Type B pancreatic cell (in vitro differentiated cells): ENCODE measurements at regions not wholly inside any gene's neighbourhood (a gene's known extent, or its start where the extent isn't known, plus 50 kb on each side); places are given as distances from the start of the nearest gene placed in this dataset.

ENCODE experiments used
- DNase-seq: peaks from one replicate; pipeline ENCODE4 v3.0.0; 2021; ENCODE audit warnings: mixed read lengths; ENCODE audit not compliant: unreplicated experiment; ENCODE audit errors: extremely low spot score
- H3K27ac Mint-ChIP-seq: 2 replicates; pipeline ENCODE4 v1.8.0; 2021; ENCODE audit warnings: mild to moderate bottlenecking, mixed read lengths
- H3K27me3 Mint-ChIP-seq: 2 replicates; pipeline ENCODE4 v1.8.0; 2021; ENCODE audit warnings: mixed read lengths
- H3K36me3 Mint-ChIP-seq: 2 replicates; pipeline ENCODE4 v1.8.0; 2021; ENCODE audit warnings: mixed read lengths
- H3K4me1 Mint-ChIP-seq: one replicate; pipeline ENCODE4 v1.8.0; 2021; ENCODE audit warnings: mixed read lengths; ENCODE audit not compliant: unreplicated experiment
- H3K4me3 Mint-ChIP-seq: 2 replicates; pipeline ENCODE4 v1.8.0; 2021; ENCODE audit warnings: mild to moderate bottlenecking, mixed read lengths
- H3K9me3 Mint-ChIP-seq: 2 replicates; pipeline ENCODE4 v1.8.0; 2021; ENCODE audit warnings: mixed read lengths
- TF ChIP-seq, protein P1 (sequence below): fragments of 200-600 bp; sonication (generic); conservative IDR thresholded peaks from 2 replicates; pipeline ENCODE4 v1.5.0; 2021; ENCODE audit warnings: antibody characterized with exemption, mild to moderate bottlenecking

- H3K36me3 Mint-ChIP-seq: peaks cover 21% of the 10 kb centered on the region
- H3K4me1 Mint-ChIP-seq: peaks cover 42% of the 10 kb centered on the region
- H3K4me3 Mint-ChIP-seq: peak overlapping the region; percentile 3
- H3K27me3 Mint-ChIP-seq: no peaks in the 10 kb centered on the region
- no peak for DNase-seq
- TF ChIP-seq, protein P1, sequence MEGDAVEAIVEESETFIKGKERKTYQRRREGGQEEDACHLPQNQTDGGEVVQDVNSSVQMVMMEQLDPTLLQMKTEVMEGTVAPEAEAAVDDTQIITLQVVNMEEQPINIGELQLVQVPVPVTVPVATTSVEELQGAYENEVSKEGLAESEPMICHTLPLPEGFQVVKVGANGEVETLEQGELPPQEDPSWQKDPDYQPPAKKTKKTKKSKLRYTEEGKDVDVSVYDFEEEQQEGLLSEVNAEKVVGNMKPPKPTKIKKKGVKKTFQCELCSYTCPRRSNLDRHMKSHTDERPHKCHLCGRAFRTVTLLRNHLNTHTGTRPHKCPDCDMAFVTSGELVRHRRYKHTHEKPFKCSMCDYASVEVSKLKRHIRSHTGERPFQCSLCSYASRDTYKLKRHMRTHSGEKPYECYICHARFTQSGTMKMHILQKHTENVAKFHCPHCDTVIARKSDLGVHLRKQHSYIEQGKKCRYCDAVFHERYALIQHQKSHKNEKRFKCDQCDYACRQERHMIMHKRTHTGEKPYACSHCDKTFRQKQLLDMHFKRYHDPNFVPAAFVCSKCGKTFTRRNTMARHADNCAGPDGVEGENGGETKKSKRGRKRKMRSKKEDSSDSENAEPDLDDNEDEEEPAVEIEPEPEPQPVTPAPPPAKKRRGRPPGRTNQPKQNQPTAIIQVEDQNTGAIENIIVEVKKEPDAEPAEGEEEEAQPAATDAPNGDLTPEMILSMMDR: no peak
- no peak overlapping the region for H3K27ac Mint-ChIP-seq
- no peaks in the 10 kb centered on the region for H3K9me3 Mint-ChIP-seq
Measured at GRCh38 chr11:92767416-92767815, 202.0 kb upstream of the MTNR1B start.

DNA sequence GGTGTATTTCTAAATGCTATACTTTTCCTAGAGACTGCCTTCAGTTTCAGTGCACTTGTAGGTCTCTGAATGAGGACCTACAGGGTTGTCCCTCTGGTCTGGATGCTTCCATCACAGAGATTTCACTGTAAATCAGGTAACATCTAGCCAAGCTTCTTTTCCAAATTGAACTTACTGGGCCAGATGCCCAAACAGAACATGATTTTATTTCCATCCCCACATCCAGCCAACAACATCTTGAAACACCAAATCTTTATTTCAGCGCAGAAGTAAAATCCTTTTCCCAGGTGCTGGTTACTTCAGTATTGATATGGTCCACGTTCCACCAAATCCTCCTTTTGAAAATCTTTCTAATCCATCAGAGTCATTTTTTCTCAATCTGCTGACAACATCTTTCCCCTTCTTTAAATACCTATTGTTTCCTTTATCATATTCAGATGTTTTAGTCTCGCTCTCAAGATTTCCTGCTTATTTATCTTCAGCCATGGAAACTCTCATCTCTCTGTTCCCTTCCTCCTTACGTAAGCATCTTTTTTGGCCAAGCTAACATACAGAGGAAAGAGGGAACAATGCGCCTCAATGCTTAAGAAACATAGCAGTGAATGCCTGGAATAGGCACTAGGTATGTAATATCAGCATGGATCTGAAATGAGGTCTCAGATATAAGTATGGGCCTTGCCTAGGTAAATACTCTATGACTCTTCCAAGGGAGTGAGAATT lies 201.2 kb upstream of the MTNR1B start:
- Mint-ChIP-seq H3K36me3 (peaks cover 18% of the 10 kb centered on the region), H3K9me3 (no peaks in the 10 kb centered on the region), H3K4me1 (peaks cover 42% of the 10 kb centered on the region), H3K4me3 (no peak overlapping the region), H3K27me3 (no peaks in the 10 kb centered on the region), H3K27ac (no peak overlapping the region)
- no peak for DNase-seq
- TF ChIP-seq, protein P1: no peak

DNA sequence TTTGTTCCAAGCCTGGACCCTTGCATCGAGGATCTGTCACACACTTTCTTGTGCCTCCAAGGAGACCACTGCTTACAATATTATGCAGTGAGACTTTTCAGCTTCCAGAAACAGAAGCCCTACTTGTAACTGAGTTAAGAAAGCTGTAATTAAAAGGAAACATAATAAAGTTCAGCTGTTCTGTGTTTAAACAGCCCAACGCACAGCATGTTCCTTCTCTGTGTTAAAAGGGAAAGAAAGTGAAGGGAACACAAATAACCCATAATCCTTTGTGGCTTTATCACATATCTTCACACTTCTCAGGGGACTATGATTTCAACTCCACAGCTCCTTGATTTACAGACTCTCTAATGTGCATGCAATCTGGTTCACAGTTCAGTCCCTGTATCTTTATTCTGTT lies 200.3 kb upstream of the MTNR1B start:
- Mint-ChIP-seq H3K36me3 (peaks cover 17% of the 10 kb centered on the region), H3K4me3 (no peak overlapping the region), H3K27me3 (no peaks in the 10 kb centered on the region), H3K9me3 (no peaks in the 10 kb centered on the region), H3K27ac (no peak overlapping the region), H3K4me1 (peaks cover 42% of the 10 kb centered on the region)
- DNase-seq: no peak
- TF ChIP-seq, protein P1: no peak

- peaks cover 17% of the 10 kb centered on the region for H3K36me3 Mint-ChIP-seq
- H3K27ac Mint-ChIP-seq: no peak overlapping the region
- H3K4me1 Mint-ChIP-seq: peaks cover 42% of the 10 kb centered on the region
- H3K27me3 Mint-ChIP-seq: no peaks in the 10 kb centered on the region
- no peaks in the 10 kb centered on the region for H3K9me3 Mint-ChIP-seq
- TF ChIP-seq, protein P1: no peak
- DNase-seq: no peak
- H3K4me3 Mint-ChIP-seq: no peak overlapping the region
Measured at GRCh38 chr11:92770419-92770818, 199.0 kb upstream of the MTNR1B start.

DNA sequence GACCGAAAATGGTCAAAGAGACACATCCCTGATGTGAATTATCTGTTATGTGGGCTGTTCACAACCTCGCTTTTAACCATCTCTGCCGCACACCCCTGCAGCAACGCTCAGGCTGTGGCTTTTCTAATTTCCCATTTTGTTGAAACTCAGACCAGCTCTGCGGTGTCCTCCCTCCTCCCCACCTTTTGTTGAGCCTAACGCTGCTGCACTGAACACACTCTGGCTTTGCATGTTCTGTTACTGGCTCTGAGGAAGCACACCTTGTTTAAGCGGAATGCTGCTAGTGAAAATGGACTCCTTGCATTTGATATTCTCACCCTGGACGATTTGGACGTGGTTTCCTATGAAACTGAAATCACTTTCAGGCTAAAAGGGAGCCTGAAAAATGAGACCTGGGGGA lies 198.5 kb upstream of the MTNR1B start:
- H3K9me3 Mint-ChIP-seq: no peaks in the 10 kb centered on the region
- no peak overlapping the region for H3K27ac Mint-ChIP-seq
- TF ChIP-seq, protein P1: no peak
- H3K4me3 Mint-ChIP-seq: no peak overlapping the region
- DNase-seq: no peak
- H3K4me1 Mint-ChIP-seq: peaks cover 37% of the 10 kb centered on the region
- H3K36me3 Mint-ChIP-seq: peaks cover 15% of the 10 kb centered on the region
- H3K27me3 Mint-ChIP-seq: no peaks in the 10 kb centered on the region
